ENCODE measurements at regions not wholly inside any gene's neighbourhood (a gene's known extent, or its start where the extent isn't known, plus 50 kb on each side); places are given as distances from the start of the nearest gene placed in this dataset.

- no peak for DNase-seq
These were observed 70.7 kb downstream of the C16orf95 start for GRCh38 chr16:87246269-87247065.

- DNase-seq, result no peak
These were observed 68.5 kb downstream of the C16orf95 start for GRCh38 chr16:87248714-87249113.

GRCh38 chr16:87249425-87249824 lies 67.8 kb downstream of the C16orf95 start:
- no peak for DNase-seq

- DNase-seq, result no peak
These were observed 66.7 kb downstream of the C16orf95 start for GRCh38 chr16:87250431-87250960.

- no peak for DNase-seq
These were observed 64.8 kb downstream of the C16orf95 start for GRCh38 chr16:87252269-87252970.
